SJCRH30 (cell line): ENCODE measurements at regions not wholly inside any gene's neighbourhood (a gene's known extent, or its start where the extent isn't known, plus 50 kb on each side); places are given as distances from the start of the nearest gene placed in this dataset.

Source experiments
- DNase-seq, 2 experiments: peaks; one replicate each; pipeline ENCODE4 v3.0.0-alpha.2; 2015 to 2020
- H3K27ac ChIP-seq: fragments of 250-450 bp; sonication (Bioruptor Pico); 2 replicates; pipeline ENCODE4 v1.5.1; 2020; ENCODE audit warnings: mild to moderate bottlenecking, moderate library complexity
- H3K27me3 ChIP-seq: fragments of 250-450 bp; sonication (Bioruptor Pico); 2 replicates; pipeline ENCODE4 v1.5.1; 2020; ENCODE audit warnings: mild to moderate bottlenecking, moderate library complexity
- H3K36me3 ChIP-seq: fragments of 250-450 bp; sonication (Bioruptor Pico); 2 replicates; pipeline ENCODE4 v1.5.1; 2020; ENCODE audit warnings: mild to moderate bottlenecking, moderate library complexity
- H3K4me1 ChIP-seq: fragments of 250-450 bp; sonication (Bioruptor Pico); 2 replicates; pipeline ENCODE4 v1.5.1; 2020; ENCODE audit warnings: mild to moderate bottlenecking, moderate library complexity
- H3K4me3 ChIP-seq: fragments of 250-450 bp; sonication (Bioruptor Pico); 2 replicates; pipeline ENCODE4 v1.5.1; 2020; ENCODE audit warnings: mild to moderate bottlenecking, moderate library complexity
- H3K9me3 ChIP-seq: fragments of 250-450 bp; sonication (Bioruptor Pico); replicated peaks from 2 replicates; pipeline ENCODE4 v1.5.1; 2020; ENCODE audit warnings: mild to moderate bottlenecking, moderate library complexity

GRCh38 chr18:41134426-41134825, 820.6 kb upstream of the PIK3C3 start:
- Histone ChIP-seq H3K4me3 (no peak overlapping the region), H3K36me3 (no peaks in the 10 kb centered on the region), H3K9me3 (no peaks in the 10 kb centered on the region), H3K27me3 (no peaks in the 10 kb centered on the region), H3K27ac (peak overlapping the region; percentile 40; the same call in 1 of the 2 replicates), H3K4me1 (peaks cover 9% of the 10 kb centered on the region; the same call in 1 of the 2 replicates)
- peak; percentile 14 to 46 for DNase-seq

GRCh38 chr18:41131050-41131449, 824.0 kb upstream of the PIK3C3 start:
- H3K27me3 ChIP-seq: no peaks in the 10 kb centered on the region
- H3K27ac ChIP-seq: no peak overlapping the region
- H3K9me3 ChIP-seq: no peaks in the 10 kb centered on the region
- no peaks in the 10 kb centered on the region for H3K36me3 ChIP-seq
- peaks cover 9% of the 10 kb centered on the region; the same call in 1 of the 2 replicates for H3K4me1 ChIP-seq
- no peak overlapping the region for H3K4me3 ChIP-seq
- no peak for DNase-seq

GRCh38 chr18:41128545-41128944, 826.5 kb upstream of the PIK3C3 start:
- Histone ChIP-seq H3K27me3 (no peaks in the 10 kb centered on the region), H3K4me3 (no peak overlapping the region), H3K36me3 (no peaks in the 10 kb centered on the region), H3K4me1 (no peaks in the 10 kb centered on the region), H3K27ac (no peak overlapping the region), H3K9me3 (no peaks in the 10 kb centered on the region)
- DNase-seq: no peak

- no peaks in the 10 kb centered on the region for H3K36me3 ChIP-seq
- no peaks in the 10 kb centered on the region for H3K9me3 ChIP-seq
- no peaks in the 10 kb centered on the region for H3K4me1 ChIP-seq
- no peaks in the 10 kb centered on the region for H3K27me3 ChIP-seq
- no peak overlapping the region for H3K27ac ChIP-seq
- H3K4me3 ChIP-seq: no peak overlapping the region
- no peak for DNase-seq
Measured at GRCh38 chr18:41128126-41128525, 826.9 kb upstream of the PIK3C3 start.

GRCh38 chr18:41126541-41127235, 828.3 kb upstream of the PIK3C3 start:
- H3K27ac ChIP-seq: no peak overlapping the region
- H3K27me3 ChIP-seq: no peaks in the 10 kb centered on the region
- H3K9me3 ChIP-seq: no peaks in the 10 kb centered on the region
- no peaks in the 10 kb centered on the region for H3K36me3 ChIP-seq
- no peak for DNase-seq
- no peak overlapping the region for H3K4me3 ChIP-seq
- H3K4me1 ChIP-seq: no peaks in the 10 kb centered on the region

- no peaks in the 10 kb centered on the region for H3K27me3 ChIP-seq
- no peaks in the 10 kb centered on the region for H3K36me3 ChIP-seq
- no peaks in the 10 kb centered on the region for H3K4me1 ChIP-seq
- DNase-seq: no peak
- no peak overlapping the region for H3K4me3 ChIP-seq
- H3K27ac ChIP-seq: no peak overlapping the region
- no peaks in the 10 kb centered on the region for H3K9me3 ChIP-seq
Measured at GRCh38 chr18:41121116-41121826, 833.8 kb upstream of the PIK3C3 start.

- no peaks in the 10 kb centered on the region for H3K36me3 ChIP-seq
- no peaks in the 10 kb centered on the region for H3K4me1 ChIP-seq
- no peaks in the 10 kb centered on the region for H3K27me3 ChIP-seq
- DNase-seq: no peak
- no peak overlapping the region for H3K27ac ChIP-seq
- H3K4me3 ChIP-seq: no peak overlapping the region
- no peaks in the 10 kb centered on the region for H3K9me3 ChIP-seq
Measured at GRCh38 chr18:41119031-41119430, 836.0 kb upstream of the PIK3C3 start.

GRCh38 chr18:41113885-41114482, 841.0 kb upstream of the PIK3C3 start:
- Histone ChIP-seq H3K9me3 (no peaks in the 10 kb centered on the region), H3K27ac (no peak overlapping the region), H3K4me3 (no peak overlapping the region), H3K36me3 (no peaks in the 10 kb centered on the region), H3K27me3 (no peaks in the 10 kb centered on the region), H3K4me1 (no peaks in the 10 kb centered on the region)
- DNase-seq: no peak

- no peak for DNase-seq
- Histone ChIP-seq H3K9me3 (no peaks in the 10 kb centered on the region), H3K27me3 (no peaks in the 10 kb centered on the region), H3K4me1 (no peaks in the 10 kb centered on the region), H3K27ac (no peak overlapping the region), H3K4me3 (no peak overlapping the region), H3K36me3 (no peaks in the 10 kb centered on the region)
Measured at GRCh38 chr18:41099451-41099850, 855.6 kb upstream of the PIK3C3 start.

- Histone ChIP-seq H3K27me3 (no peaks in the 10 kb centered on the region), H3K4me1 (no peaks in the 10 kb centered on the region), H3K27ac (no peak overlapping the region), H3K4me3 (no peak overlapping the region), H3K36me3 (no peaks in the 10 kb centered on the region), H3K9me3 (no peaks in the 10 kb centered on the region)
- DNase-seq: peak; percentile 12 to 46
Measured at GRCh38 chr18:41096504-41096903, 858.5 kb upstream of the PIK3C3 start.

GRCh38 chr18:41077076-41077475, 878.0 kb upstream of the PIK3C3 start:
- DNase-seq: no peak
- 0 out of 2 replicates have a peak, but pooled peaks cover 6% of the 10 kb centered on the region for H3K4me1 ChIP-seq
- no peak overlapping the region for H3K4me3 ChIP-seq
- H3K27me3 ChIP-seq: no peaks in the 10 kb centered on the region
- no peaks in the 10 kb centered on the region for H3K36me3 ChIP-seq
- H3K27ac ChIP-seq: no peak overlapping the region
- H3K9me3 ChIP-seq: no peaks in the 10 kb centered on the region

GRCh38 chr18:41075212-41075611, 879.8 kb upstream of the PIK3C3 start:
- Histone ChIP-seq H3K4me3 (no peak overlapping the region), H3K27ac (peak overlapping the region; percentile 23; the same call in 1 of the 2 replicates), H3K36me3 (no peaks in the 10 kb centered on the region), H3K9me3 (no peaks in the 10 kb centered on the region), H3K27me3 (no peaks in the 10 kb centered on the region), H3K4me1 (0 out of 2 replicates have a peak, but pooled peaks cover 6% of the 10 kb centered on the region)
- DNase-seq: peak; percentile 11 to 28

GRCh38 chr18:41073372-41073954, 881.6 kb upstream of the PIK3C3 start:
- H3K27ac ChIP-seq: no peak overlapping the region
- no peak overlapping the region for H3K4me3 ChIP-seq
- no peak for DNase-seq
- no peaks in the 10 kb centered on the region for H3K27me3 ChIP-seq
- 0 out of 2 replicates have a peak, but pooled peaks cover 6% of the 10 kb centered on the region for H3K4me1 ChIP-seq
- H3K9me3 ChIP-seq: no peaks in the 10 kb centered on the region
- no peaks in the 10 kb centered on the region for H3K36me3 ChIP-seq

GRCh38 chr18:41072946-41073345, 882.1 kb upstream of the PIK3C3 start:
- Histone ChIP-seq H3K36me3 (no peaks in the 10 kb centered on the region), H3K4me3 (no peak overlapping the region), H3K27me3 (no peaks in the 10 kb centered on the region), H3K27ac (no peak overlapping the region), H3K4me1 (0 out of 2 replicates have a peak, but pooled peaks cover 6% of the 10 kb centered on the region), H3K9me3 (no peaks in the 10 kb centered on the region)
- no peak for DNase-seq

GRCh38 chr18:41071826-41072225, 883.2 kb upstream of the PIK3C3 start:
- H3K4me1 ChIP-seq: 0 out of 2 replicates have a peak, but pooled peaks cover 6% of the 10 kb centered on the region
- H3K27ac ChIP-seq: no peak overlapping the region
- H3K36me3 ChIP-seq: no peaks in the 10 kb centered on the region
- no peak for DNase-seq
- no peak overlapping the region for H3K4me3 ChIP-seq
- no peaks in the 10 kb centered on the region for H3K27me3 ChIP-seq
- H3K9me3 ChIP-seq: no peaks in the 10 kb centered on the region
